HG03039 (cell line): ENCODE measurements at regions not wholly inside any gene's neighbourhood (a gene's known extent, or its start where the extent isn't known, plus 50 kb on each side); places are given as distances from the start of the nearest gene placed in this dataset.

Experiments used
- ATAC-seq: cut with Tn5 transposase; IDR thresholded peaks from one replicate; pipeline ENCODE4 v1.9.1; 2021; ENCODE audit warnings: mild to moderate bottlenecking, moderate library complexity; ENCODE audit not compliant: unreplicated experiment

GRCh38 chr1:172946814-172947507, 103.8 kb downstream of the TNFSF18 start:
- ATAC-seq: no peak

DNA sequence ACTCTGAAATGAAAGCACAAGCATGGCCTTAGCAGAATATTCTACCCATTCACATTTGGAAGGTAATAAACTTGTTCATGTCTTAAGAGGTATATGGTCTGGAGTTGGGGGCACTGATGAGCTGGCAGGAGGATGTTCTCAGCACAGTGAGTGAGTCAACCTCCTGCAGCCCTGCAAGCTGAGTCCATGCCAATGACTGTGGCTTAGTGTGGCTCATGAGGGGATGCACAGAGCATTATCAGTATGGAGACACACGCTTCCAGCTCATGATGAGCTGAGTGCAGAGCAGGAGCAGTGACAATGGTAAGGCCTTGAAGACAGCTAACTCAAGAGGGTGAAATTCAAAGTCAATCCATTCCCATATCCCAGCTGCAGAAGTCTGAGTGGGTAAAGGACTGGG, 102.3 kb downstream of the TNFSF18 start:
- no peak for ATAC-seq

- ATAC-seq: no peak
These were observed 101.6 kb downstream of the TNFSF18 start for GRCh38 chr1:172949096-172949495.

DNA sequence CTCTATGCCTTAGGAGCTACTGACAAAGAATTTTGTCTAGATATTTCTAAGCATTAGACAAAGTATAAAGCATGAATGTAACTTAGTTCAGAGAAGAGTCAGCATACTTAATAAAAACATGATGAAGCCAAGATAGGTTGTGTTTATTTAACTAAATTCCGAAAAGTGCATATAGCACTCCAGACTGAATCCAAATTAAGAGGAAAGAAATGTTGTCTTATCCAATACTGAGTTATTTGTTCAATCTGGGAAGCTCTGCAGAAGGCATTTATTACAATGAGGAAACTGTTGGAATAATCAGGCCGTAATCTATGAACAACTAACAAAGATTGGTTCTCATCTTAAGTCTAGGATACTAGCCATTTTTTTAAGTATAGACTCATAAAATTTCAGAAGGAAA, 100.2 kb downstream of the TNFSF18 start:
- no peak for ATAC-seq

- no peak for ATAC-seq
These were observed 98.9 kb downstream of the TNFSF18 start for GRCh38 chr1:172951730-172952365.

DNA sequence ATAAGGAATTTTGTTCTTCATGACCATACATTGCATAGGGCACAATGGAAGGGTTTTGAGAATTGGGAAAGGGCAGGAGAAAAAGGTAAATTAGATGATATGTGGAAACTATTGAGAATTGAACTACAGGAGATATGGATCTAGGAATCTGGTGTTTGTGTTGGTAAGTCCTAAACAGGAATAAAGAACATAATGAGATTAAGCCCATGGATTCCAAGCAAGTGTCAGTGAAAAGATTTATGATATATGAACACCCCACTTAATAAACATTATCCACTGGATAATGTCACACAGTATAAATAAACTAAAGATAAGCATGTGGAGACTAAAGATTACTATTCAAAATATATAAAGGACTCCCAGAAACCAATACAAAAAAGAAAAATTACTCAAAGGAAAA, 98.2 kb downstream of the TNFSF18 start:
- no peak for ATAC-seq

- ATAC-seq: no peak
These were observed 96.1 kb downstream of the TNFSF18 start for GRCh38 chr1:172954476-172955150.

DNA sequence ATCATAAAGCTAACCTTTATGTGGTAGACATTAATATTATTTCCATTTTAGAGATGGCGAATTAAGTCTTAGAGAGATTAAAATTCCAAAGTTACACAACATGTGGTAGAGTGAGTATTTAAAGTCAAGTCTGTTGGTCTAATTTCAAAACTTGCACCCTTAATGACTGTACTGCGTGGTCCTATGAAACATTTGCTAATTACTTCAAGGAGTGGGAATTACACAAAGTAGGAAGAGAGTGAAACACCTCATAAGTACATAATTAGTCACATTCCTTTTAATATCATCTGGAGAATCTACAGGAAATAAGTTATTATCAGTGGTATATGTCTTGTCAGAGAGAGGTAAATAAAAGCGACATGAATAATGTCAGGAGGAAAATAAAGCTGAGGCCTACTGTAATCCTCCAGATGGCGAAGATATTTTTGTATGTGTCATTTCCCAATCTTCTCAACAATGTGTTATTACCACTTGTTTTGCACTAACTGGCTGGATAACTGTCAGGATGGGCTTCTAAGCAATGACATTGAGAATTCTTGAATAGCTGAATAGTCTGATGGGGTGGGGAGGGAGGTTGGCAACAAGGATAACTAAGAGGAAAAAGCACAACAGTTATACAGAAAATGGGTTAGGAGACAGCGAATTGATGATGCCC, 95.5 kb downstream of the TNFSF18 start:
- no peak for ATAC-seq

GRCh38 chr1:172956871-172957270, 93.9 kb downstream of the TNFSF18 start:
- no peak for ATAC-seq

DNA sequence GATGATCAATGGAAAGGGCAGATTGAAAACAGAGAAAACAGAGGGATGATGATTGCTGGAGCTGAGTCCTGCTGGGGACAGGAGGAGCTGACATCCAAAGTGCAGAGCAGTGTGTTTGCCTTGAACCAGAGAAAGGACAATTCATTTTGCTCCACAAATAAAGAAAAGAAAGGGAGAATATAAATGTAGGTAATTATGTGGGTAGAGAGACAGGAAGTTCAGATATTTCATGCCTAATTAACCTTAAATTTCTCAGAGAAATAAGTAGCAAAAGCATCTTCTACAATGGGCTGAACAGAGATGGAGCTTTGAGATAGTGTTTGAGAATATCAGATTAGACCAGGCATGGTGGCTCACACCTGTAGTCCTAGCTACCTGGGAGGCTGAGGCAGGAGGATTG, 93.2 kb downstream of the TNFSF18 start:
- no peak for ATAC-seq

DNA sequence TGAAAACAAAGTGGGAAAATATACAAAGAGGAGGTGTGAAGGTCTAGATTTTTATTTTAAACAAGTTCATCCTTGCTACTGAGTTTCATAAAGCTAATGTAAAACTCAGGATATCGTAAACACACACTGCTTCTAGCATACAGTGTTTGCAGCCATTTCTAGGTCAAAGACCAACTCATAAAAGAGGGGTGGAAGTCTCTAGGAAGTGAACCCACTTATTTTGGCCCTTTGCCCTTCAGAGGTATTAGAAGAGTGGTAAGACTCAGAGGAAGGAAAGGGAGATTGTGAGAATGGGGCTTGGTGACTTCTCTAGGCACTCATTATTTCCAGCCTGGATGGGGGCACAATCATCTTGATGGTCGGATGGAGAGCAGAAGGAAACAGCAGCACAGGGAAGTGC, 91.2 kb downstream of the TNFSF18 start:
- no peak for ATAC-seq

- no peak for ATAC-seq
These were observed 90.7 kb downstream of the TNFSF18 start for GRCh38 chr1:172960019-172960418.

DNA sequence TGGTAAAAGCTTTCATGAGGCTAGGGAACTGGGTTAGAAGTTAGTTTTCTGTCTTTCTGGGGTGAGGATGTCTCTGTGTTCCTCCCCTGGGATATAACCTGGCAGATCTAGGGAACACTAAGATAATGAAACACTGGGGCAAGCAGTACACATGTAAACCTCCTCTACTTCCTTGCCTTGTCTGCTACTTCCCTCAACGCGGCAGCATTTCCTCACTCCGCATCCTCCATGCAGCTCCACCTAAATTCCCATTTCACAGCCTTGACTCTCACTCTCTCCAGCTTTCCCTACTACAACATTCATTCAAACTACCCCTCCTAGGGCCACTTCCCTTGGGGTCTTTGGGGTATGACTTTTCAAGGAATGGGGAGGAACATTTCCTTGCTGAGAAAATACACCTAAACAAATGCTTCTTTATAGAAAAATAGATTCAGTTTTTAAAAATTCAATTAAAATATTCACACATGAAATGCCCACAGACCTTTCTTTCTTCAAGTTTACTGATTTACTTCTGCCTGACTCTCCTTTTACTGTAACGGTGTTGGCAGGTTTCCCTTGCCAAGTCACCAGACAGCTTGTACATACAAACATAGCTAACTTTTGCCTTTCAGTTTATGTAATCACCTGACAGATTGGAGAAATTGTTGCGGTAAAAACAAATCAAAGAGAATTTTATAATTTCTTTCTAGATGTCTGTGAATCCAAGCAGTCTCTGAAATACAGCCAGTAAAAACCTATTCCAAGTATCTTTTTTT, 90.1 kb downstream of the TNFSF18 start:
- no peak for ATAC-seq

DNA sequence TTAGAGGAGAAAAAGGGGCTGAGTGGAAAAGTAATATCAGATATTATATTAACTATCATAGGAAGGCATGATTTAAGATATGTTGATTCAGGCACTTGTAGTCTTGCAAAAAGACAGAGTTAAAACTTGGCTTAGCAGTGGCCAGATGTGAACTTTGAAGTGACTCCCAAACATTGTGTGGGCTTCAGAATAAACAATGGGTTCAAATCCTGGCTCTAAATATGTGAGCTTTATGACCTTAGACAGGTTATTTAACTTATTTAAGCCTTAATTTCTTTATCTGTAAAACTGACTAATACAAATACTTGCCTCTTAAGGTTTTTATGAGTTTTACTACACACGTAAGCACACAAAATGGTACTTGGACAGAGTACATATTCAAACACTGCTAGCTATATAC, 85.9 kb downstream of the TNFSF18 start:
- no peak for ATAC-seq

DNA sequence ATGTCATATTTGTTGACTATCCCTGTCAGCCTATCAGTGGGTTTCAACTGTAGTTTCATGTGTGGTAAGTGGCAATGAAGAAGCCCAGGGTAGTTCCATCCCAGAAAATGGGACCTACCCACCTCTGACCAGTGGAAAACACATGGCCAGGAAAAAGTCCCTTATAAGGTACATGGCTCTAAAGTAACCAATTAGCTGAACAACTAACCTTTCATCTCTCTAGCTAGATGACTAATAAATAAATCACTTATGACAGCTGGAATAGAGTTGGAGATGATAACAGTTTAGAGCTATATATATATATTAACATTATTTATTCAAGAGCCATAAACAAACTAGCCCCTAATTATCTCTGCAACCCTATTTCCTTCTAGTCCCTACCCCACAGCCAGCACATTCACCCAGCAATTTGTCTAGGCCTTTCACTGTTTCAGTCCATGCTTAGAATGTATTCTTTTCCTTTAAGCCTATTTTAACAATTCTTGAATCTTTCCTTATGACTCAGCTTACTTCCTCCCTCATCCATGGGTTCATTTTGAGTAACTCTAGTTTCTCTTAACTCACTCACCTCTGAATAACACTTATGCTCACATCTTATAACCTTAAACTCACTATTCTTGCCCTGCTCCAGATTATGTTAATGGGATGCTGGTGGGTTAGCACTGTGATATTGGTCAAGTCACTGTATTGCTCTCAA, 83.7 kb downstream of the TNFSF18 start:
- no peak for ATAC-seq

- no peak for ATAC-seq
These were observed 82.8 kb downstream of the TNFSF18 start for GRCh38 chr1:172967936-172968335.

DNA sequence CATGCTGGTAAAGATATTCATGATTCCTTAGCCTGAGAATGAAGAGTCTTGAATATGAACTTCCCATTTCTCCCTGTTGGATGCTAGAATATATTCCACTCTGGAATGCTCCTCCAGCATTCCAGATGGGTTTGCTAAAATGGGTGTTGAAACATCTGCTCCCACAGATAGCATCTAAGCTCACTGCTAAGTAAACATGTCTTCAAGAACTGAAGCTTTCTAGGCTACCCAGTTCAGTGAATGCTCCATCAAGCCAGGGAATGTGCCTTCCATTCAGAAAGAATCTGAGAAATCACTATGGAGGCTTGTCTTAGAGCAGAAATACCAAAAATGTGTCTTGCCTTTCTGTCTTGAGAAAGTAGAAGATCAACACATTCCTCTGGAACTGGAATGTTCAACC, 81.1 kb downstream of the TNFSF18 start:
- ATAC-seq: no peak

- no peak for ATAC-seq
These were observed 80.6 kb downstream of the TNFSF18 start for GRCh38 chr1:172970186-172970585.

- no peak for ATAC-seq
These were observed 79.5 kb downstream of the TNFSF18 start for GRCh38 chr1:172971241-172971640.

- ATAC-seq: no peak
These were observed 78.5 kb downstream of the TNFSF18 start for GRCh38 chr1:172972258-172972657.
